ENCODE measurements at regions not wholly inside any gene's neighbourhood (a gene's known extent, or its start where the extent isn't known, plus 50 kb on each side); places are given as distances from the start of the nearest gene placed in this dataset.

GRCh38 chr3:44041726-44042125 is 200.0 kb upstream of the TOPAZ1 start:
- no peak for TF ChIP-seq CTCF (IDR thresholded peaks at IDR 0.05; ENCODE audit: poor library complexity, severe bottlenecking)
- TF ChIP-seq EZH2 (IDR thresholded peaks at IDR 0.05; ENCODE audit: borderline replicate concordance, insufficient read depth, low read length, poor library complexity, severe bottlenecking), result no peak
- TF ChIP-seq EP300 (conservative IDR thresholded peaks at IDR 0.05; ENCODE audit: poor library complexity, severe bottlenecking), result no peak

All from neural cell (in vitro differentiated cells).